ENCODE measurements at regions not wholly inside any gene's neighbourhood (a gene's known extent, or its start where the extent isn't known, plus 50 kb on each side); places are given as distances from the start of the nearest gene placed in this dataset.

DNA sequence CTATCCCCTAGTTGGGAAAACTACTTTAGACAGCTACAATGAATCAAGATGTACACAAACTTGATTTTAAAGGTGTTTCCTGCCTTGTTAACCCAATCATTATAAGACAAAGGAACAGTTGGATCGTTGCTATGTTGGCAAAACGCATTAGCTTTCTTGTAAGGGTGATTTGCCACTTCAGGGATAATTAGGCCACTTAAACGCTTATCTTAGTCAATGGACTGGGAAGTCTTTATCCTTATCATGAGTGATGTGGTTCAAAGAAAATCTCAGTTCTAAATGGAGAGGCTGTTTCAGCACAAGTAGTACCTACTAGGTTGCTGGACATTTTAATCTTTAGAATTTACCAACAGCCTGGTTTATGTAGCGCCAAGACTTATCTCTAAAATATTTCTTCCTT lies 406.1 kb upstream of the MEX3C start:
- TF ChIP-seq, protein P1, sequence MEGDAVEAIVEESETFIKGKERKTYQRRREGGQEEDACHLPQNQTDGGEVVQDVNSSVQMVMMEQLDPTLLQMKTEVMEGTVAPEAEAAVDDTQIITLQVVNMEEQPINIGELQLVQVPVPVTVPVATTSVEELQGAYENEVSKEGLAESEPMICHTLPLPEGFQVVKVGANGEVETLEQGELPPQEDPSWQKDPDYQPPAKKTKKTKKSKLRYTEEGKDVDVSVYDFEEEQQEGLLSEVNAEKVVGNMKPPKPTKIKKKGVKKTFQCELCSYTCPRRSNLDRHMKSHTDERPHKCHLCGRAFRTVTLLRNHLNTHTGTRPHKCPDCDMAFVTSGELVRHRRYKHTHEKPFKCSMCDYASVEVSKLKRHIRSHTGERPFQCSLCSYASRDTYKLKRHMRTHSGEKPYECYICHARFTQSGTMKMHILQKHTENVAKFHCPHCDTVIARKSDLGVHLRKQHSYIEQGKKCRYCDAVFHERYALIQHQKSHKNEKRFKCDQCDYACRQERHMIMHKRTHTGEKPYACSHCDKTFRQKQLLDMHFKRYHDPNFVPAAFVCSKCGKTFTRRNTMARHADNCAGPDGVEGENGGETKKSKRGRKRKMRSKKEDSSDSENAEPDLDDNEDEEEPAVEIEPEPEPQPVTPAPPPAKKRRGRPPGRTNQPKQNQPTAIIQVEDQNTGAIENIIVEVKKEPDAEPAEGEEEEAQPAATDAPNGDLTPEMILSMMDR (IDR thresholded peaks at IDR 0.05; ENCODE audit: low read length): no peak
- TF ChIP-seq EZH2phosphoT487 (IDR thresholded peaks at IDR 0.05; ENCODE audit: low read length) (no peak), EZH2 (optimal IDR thresholded peaks at IDR 0.05; ENCODE audit: low read depth, low read length) (no peak)
